GM23338 (cell line): ENCODE measurements at regions not wholly inside any gene's neighbourhood (a gene's known extent, or its start where the extent isn't known, plus 50 kb on each side); places are given as distances from the start of the nearest gene placed in this dataset.

Source experiments
- ATAC-seq: fragments of 200-7000 bp; cut with Tn5 transposase; 3 replicates; pipeline ENCODE4 v1.9.1; 2020
- DNase-seq: peaks from one replicate; pipeline ENCODE4 v3.0.0-alpha.2; 2015; ENCODE audit warnings: low spot score
- H2AFZ ChIP-seq: fragments of 200-600 bp; sonication (generic); 2 replicates; pipeline ENCODE4 v1.8.0; 2016; ENCODE audit warnings: antibody characterized with exemption, mild to moderate bottlenecking, moderate library complexity
- H3F3A ChIP-seq: fragments of 200-600 bp; sonication (generic); replicated peaks from 2 replicates; pipeline ENCODE4 v1.8.0; 2017; ENCODE audit warnings: antibody characterized with exemption, mixed run types, low read depth
- H3K27ac ChIP-seq: fragments of 200-600 bp; sonication (generic); 2 replicates; pipeline ENCODE4 v1.6.1; 2016; ENCODE audit warnings: low read depth
- H3K27me3 ChIP-seq: fragments of 200-600 bp; sonication (generic); 2 replicates; pipeline ENCODE4 v1.8.0; 2016; ENCODE audit warnings: mild to moderate bottlenecking, mixed run types, moderate library complexity; ENCODE audit not compliant: insufficient read depth
- H3K36me3 ChIP-seq: fragments of 200-600 bp; sonication (generic); 2 replicates; pipeline ENCODE4 v1.8.0; 2016; ENCODE audit warnings: mild to moderate bottlenecking; ENCODE audit not compliant: insufficient read depth
- H3K4me1 ChIP-seq: fragments of 200-600 bp; sonication (generic); 2 replicates; pipeline ENCODE4 v1.8.0; 2016; ENCODE audit warnings: mild to moderate bottlenecking, moderate library complexity; ENCODE audit not compliant: insufficient read depth
- H3K4me2 ChIP-seq: fragments of 200-600 bp; sonication (generic); 2 replicates; pipeline ENCODE4 v1.7.1; 2017; ENCODE audit warnings: mixed run types
- H3K4me3 ChIP-seq: fragments of 200-600 bp; sonication (generic); 2 replicates; pipeline ENCODE4 v1.6.1; 2016; ENCODE audit warnings: mixed run types
- H3K79me2 ChIP-seq: fragments of 200-600 bp; sonication (generic); replicated peaks from 2 replicates; pipeline ENCODE4 v1.8.0; 2017; ENCODE audit warnings: mild to moderate bottlenecking; ENCODE audit not compliant: insufficient read depth
- H3K9me2 ChIP-seq: fragments of 200-600 bp; sonication (generic); 2 replicates; pipeline ENCODE4 v1.8.0; 2017; ENCODE audit not compliant: insufficient read depth
- H4K20me1 ChIP-seq: fragments of 200-600 bp; sonication (generic); replicated peaks from 2 replicates; pipeline ENCODE4 v1.8.0; 2017; ENCODE audit warnings: mild to moderate bottlenecking; ENCODE audit not compliant: insufficient read depth
- H3K27ac Mint-ChIP-seq: 2 replicates; pipeline ENCODE4 v1.8.0; 2020; ENCODE audit warnings: inconsistent platforms, mild to moderate bottlenecking, moderate library complexity, mixed read lengths
- H3K27me3 Mint-ChIP-seq: 3 replicates; pipeline ENCODE4 v1.8.0; 2022; ENCODE audit warnings: low read depth, mild to moderate bottlenecking, moderate library complexity, mixed read lengths, inconsistent platforms; ENCODE audit not compliant: insufficient read depth, poor library complexity
- H3K36me3 Mint-ChIP-seq: 3 replicates; pipeline ENCODE4 v1.8.0; 2021; ENCODE audit warnings: low read depth, mild to moderate bottlenecking, inconsistent platforms, moderate library complexity, mixed read lengths
- H3K4me1 Mint-ChIP-seq: 3 replicates; pipeline ENCODE4 v1.8.0; 2020; ENCODE audit warnings: mild to moderate bottlenecking, inconsistent platforms, mixed read lengths
- H3K4me3 Mint-ChIP-seq: 3 replicates; pipeline ENCODE4 v1.8.0; 2021; ENCODE audit warnings: moderate library complexity, mild to moderate bottlenecking, inconsistent platforms, mixed read lengths
- H3K9me3 Mint-ChIP-seq: 3 replicates; pipeline ENCODE4 v1.8.0; 2020; ENCODE audit warnings: moderate library complexity, mild to moderate bottlenecking, inconsistent platforms, mixed read lengths
- CREB1 ChIP-seq: fragments of 250-450 bp; sonication (Bioruptor Pico); IDR thresholded peaks from 2 replicates; pipeline ENCODE4 v1.5.0; 2020; ENCODE audit warnings: low read depth, mild to moderate bottlenecking, moderate library complexity
- ETS1 ChIP-seq: IDR thresholded peaks from 2 replicates; pipeline ENCODE4 v1.6.1; 2016; ENCODE audit warnings: antibody characterized with exemption
- EZH2 ChIP-seq: fragments of 200-600 bp; sonication (generic); IDR thresholded peaks from one replicate; pipeline ENCODE4 v1.8.0; 2017; ENCODE audit warnings: antibody characterized with exemption, mild to moderate bottlenecking, low read depth; ENCODE audit not compliant: unreplicated experiment
- STAT1 ChIP-seq: IDR thresholded peaks from one replicate; pipeline ENCODE4 v1.6.1; 2016; ENCODE audit warnings: antibody characterized with exemption; ENCODE audit not compliant: unreplicated experiment
- ZNF331 ChIP-seq: fragments of 250-450 bp; sonication (Bioruptor Pico); IDR thresholded peaks from 2 replicates; pipeline ENCODE4 v1.5.0; 2020; ENCODE audit warnings: low read depth, mild to moderate bottlenecking, moderate library complexity
- ZNF462 ChIP-seq: fragments of 250-450 bp; sonication (Bioruptor Pico); IDR thresholded peaks from 2 replicates; pipeline ENCODE4 v1.5.0; 2020; ENCODE audit warnings: mild to moderate bottlenecking, moderate library complexity

GRCh38 chr20:57023007-57023406 is 243.4 kb downstream of the BMP7 start:
- peaks cover 9% of the 10 kb centered on the region for H3K4me1 ChIP-seq
- no peak overlapping the region for H3K4me2 ChIP-seq
- TF ChIP-seq ZNF462 (CRISPR knock-in tag) (no peak), CREB1 (CRISPR knock-in tag) (no peak), EZH2 (no peak), ZNF331 (CRISPR knock-in tag) (no peak), ETS1 (no peak), STAT1 (no peak)
- no peak overlapping the region for H3K4me3 ChIP-seq
- Mint-ChIP-seq H3K36me3 (no peaks in the 10 kb centered on the region), H3K4me1 (peaks cover 27% of the 10 kb centered on the region), H3K4me3 (no peak overlapping the region; the same call in 2 of the 3 replicates), H3K27ac (no peak overlapping the region), H3K27me3 (peaks cover 6% of the 10 kb centered on the region), H3K9me3 (peaks cover 3% of the 10 kb centered on the region; the same call in 1 of the 3 replicates)
- peaks cover 2% of the 10 kb centered on the region; the same call in 1 of the 2 replicates for H3K9me2 ChIP-seq
- DNase-seq = no peak
- no peaks in the 10 kb centered on the region for H3K27me3 ChIP-seq
- no peak for ATAC-seq
- peak overlapping the region; percentile 74; the same call in 1 of the 2 replicates for H2AFZ ChIP-seq
- H4K20me1 ChIP-seq = no peaks in the 10 kb centered on the region
- H3K79me2 ChIP-seq = no peaks in the 10 kb centered on the region
- no peaks in the 10 kb centered on the region for H3F3A ChIP-seq
- H3K36me3 ChIP-seq = no peaks in the 10 kb centered on the region
- H3K27ac ChIP-seq = no peak overlapping the region
